HEK293T (cell line): ENCODE measurements at regions not wholly inside any gene's neighbourhood (a gene's known extent, or its start where the extent isn't known, plus 50 kb on each side); places are given as distances from the start of the nearest gene placed in this dataset.

ENCODE experiments used
- CTCF ChIA-PET: fragments of 350-600 bp; formaldehyde crosslinking; extraction: SDS; loops from one replicate; lab custom pipeline; 2021; ENCODE audit warnings: antibody characterized with exemption, inconsistent platforms; lab: Yijun Ruan, JAX
- POLR2A ChIA-PET: fragments of 350-600 bp; formaldehyde crosslinking; extraction: SDS; loops from one replicate; lab custom pipeline; 2020; ENCODE audit warnings: antibody characterized with exemption, inconsistent platforms; lab: Yijun Ruan, JAX
- DNase-seq: peaks from one replicate; pipeline ENCODE4 v3.0.0; 2012; ENCODE audit warnings: mixed read lengths; ENCODE audit errors: extremely low spot score
- ARNT ChIP-seq: fragments of 450-650 bp; IDR thresholded peaks from 2 replicates; pipeline ENCODE4 v1.6.1; 2017; ENCODE audit warnings: mild to moderate bottlenecking
- BHLHE40 ChIP-seq: fragments of 450-650 bp; IDR thresholded peaks from 2 replicates; pipeline ENCODE4 v1.6.1; 2016; ENCODE audit warnings: mild to moderate bottlenecking, moderate library complexity, borderline replicate concordance
- CTBP1 ChIP-seq: fragments of 450-650 bp; IDR thresholded peaks from 2 replicates; pipeline ENCODE4 v1.6.1; 2016; ENCODE audit warnings: borderline replicate concordance
- ELF4 ChIP-seq: fragments of 450-650 bp; IDR thresholded peaks from 2 replicates; pipeline ENCODE4 v1.6.1; 2017; ENCODE audit warnings: antibody characterized with exemption
- FOXA1 ChIP-seq: fragments of 450-650 bp; IDR thresholded peaks from 2 replicates; pipeline ENCODE4 v1.6.1; 2016; ENCODE audit warnings: mild to moderate bottlenecking
- FOXK2 ChIP-seq: fragments of 450-650 bp; IDR thresholded peaks from 2 replicates; pipeline ENCODE4 v1.6.1; 2016; ENCODE audit warnings: mild to moderate bottlenecking
- FOXM1 ChIP-seq: fragments of 450-650 bp; IDR thresholded peaks from 2 replicates; pipeline ENCODE4 v1.6.1; 2017; ENCODE audit warnings: mild to moderate bottlenecking, borderline replicate concordance
- HDGF ChIP-seq: fragments of 450-650 bp; IDR thresholded peaks from 2 replicates; pipeline ENCODE4 v1.6.1; 2017; ENCODE audit warnings: antibody characterized with exemption, borderline replicate concordance
- L3MBTL2 ChIP-seq: fragments of 450-650 bp; conservative IDR thresholded peaks from 2 replicates; pipeline ENCODE4 v1.6.1; 2016; ENCODE audit warnings: mild to moderate bottlenecking
- LEF1 ChIP-seq: fragments of 450-650 bp; IDR thresholded peaks from 2 replicates; pipeline ENCODE4 v1.6.1; 2017; ENCODE audit warnings: mild to moderate bottlenecking, borderline replicate concordance
- NFRKB ChIP-seq: fragments of 450-650 bp; IDR thresholded peaks from 2 replicates; pipeline ENCODE4 v1.6.1; 2016; ENCODE audit warnings: mild to moderate bottlenecking, moderate library complexity
- SP1 ChIP-seq: fragments of 450-650 bp; IDR thresholded peaks from 2 replicates; pipeline ENCODE4 v1.6.1; 2017
- SUZ12 ChIP-seq: fragments of 450-650 bp; IDR thresholded peaks from 2 replicates; pipeline ENCODE4 v1.6.1; 2016; ENCODE audit warnings: mild to moderate bottlenecking
- TARDBP ChIP-seq: fragments of 450-650 bp; IDR thresholded peaks from 2 replicates; pipeline ENCODE4 v1.6.1; 2016
- ZNF384 ChIP-seq: fragments of 450-650 bp; IDR thresholded peaks from 2 replicates; pipeline ENCODE4 v1.6.1; 2016
- TF ChIP-seq, protein P1 (sequence below): fragments of 450-650 bp; IDR thresholded peaks from 2 replicates; pipeline ENCODE4 v1.6.1; 2016

DNA sequence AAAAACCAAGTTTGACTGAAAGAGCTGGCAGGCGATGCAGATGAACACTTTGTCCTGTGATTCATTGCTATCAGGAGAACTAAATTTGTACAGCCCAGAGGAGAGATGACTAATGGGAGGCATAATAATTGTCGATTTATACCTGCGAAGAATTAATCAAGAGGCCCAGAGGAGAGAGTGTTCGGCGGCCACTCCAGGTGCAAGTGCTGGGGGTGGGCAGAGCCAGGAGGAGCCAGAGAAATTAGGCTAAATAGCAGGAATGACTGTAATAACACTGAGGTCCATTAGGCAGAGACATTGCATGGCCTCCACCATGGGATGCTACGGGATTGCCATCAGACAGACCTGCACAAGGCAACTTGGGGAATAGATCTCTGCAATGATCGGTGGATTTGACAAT is 107.7 kb upstream of the UQCRFS1 start:
- ChIA-PET CTCF (no interaction called here), POLR2A (no interaction called here)
- TF ChIP-seq ARNT (no peak), CTBP1 (no peak)
- no peak for DNase-seq

DNA sequence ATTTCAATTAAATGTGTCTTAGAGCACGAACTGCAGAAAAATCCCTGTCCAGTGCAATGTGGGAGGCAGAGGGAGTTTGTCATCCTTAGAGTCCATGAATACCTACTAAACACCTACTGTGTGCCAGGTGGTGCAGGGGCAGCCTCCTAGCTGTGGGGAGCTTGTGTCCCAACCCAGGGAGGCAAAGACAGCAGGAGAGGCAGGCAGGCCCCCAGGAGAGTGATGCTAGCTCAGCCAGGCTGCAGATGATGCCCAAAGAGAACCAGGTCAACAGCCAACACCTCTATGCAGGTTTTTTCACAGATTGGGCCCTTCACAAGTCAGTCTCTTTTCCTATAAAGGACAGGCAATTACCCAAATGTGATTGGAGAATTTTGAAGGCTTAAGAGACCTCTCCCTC is 108.2 kb upstream of the UQCRFS1 start:
- POLR2A ChIA-PET, result no interaction called here
- DNase-seq, result no peak
- CTCF ChIA-PET, result no interaction called here
- TF ChIP-seq TARDBP (no peak), BHLHE40 (no peak), ARNT (no peak), SP1 (no peak)

DNA sequence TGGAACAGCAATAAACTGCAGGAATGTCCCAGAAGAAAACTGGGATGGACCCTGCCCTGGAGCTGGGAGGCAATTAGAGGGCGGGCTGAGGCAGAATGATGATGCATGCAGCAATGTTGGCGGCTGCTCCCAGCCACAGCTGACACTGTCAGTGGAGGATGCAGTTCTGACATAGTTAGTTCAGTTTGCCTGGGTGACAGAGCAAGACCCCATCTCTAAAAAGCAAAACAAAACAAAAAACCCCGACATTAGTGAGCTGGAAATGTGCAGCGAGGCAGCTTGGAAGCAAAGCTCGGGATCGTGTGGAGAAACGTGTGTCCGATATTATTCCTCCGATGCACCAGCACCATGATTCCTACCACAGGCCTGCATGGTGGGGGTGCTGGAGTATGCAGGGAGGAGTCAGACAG is 110.1 kb upstream of the UQCRFS1 start:
- DNase-seq, result no peak
- TF ChIP-seq ZNF384, result no peak
- no peak for TF ChIP-seq ARNT
- no peak for TF ChIP-seq FOXK2
- TF ChIP-seq L3MBTL2, result no peak
- TF ChIP-seq NFRKB, result no peak
- TF ChIP-seq SP1, result no peak
- no peak for TF ChIP-seq LEF1
- no peak for TF ChIP-seq BHLHE40
- TF ChIP-seq SUZ12, result no peak
- no peak for TF ChIP-seq ELF4
- no peak for TF ChIP-seq CTBP1
- TF ChIP-seq FOXA1, result no peak
- no peak for TF ChIP-seq HDGF
- TF ChIP-seq TARDBP, result no peak
- no peak for TF ChIP-seq FOXM1
- TF ChIP-seq, protein P1, sequence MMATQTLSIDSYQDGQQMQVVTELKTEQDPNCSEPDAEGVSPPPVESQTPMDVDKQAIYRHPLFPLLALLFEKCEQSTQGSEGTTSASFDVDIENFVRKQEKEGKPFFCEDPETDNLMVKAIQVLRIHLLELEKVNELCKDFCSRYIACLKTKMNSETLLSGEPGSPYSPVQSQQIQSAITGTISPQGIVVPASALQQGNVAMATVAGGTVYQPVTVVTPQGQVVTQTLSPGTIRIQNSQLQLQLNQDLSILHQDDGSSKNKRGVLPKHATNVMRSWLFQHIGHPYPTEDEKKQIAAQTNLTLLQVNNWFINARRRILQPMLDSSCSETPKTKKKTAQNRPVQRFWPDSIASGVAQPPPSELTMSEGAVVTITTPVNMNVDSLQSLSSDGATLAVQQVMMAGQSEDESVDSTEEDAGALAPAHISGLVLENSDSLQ, result no peak
- POLR2A ChIA-PET, result interaction anchor here (1.6 kb wide), 1 partner anchor 283 kb away, joined by 4 read pairs; the partner anchor contains the start of gene POP4
- CTCF ChIA-PET, result interaction anchor here (0.7 kb wide), 1 partner anchor 244 kb away, joined by 6 read pairs; no protein-coding TSS in a partner anchor

DNA sequence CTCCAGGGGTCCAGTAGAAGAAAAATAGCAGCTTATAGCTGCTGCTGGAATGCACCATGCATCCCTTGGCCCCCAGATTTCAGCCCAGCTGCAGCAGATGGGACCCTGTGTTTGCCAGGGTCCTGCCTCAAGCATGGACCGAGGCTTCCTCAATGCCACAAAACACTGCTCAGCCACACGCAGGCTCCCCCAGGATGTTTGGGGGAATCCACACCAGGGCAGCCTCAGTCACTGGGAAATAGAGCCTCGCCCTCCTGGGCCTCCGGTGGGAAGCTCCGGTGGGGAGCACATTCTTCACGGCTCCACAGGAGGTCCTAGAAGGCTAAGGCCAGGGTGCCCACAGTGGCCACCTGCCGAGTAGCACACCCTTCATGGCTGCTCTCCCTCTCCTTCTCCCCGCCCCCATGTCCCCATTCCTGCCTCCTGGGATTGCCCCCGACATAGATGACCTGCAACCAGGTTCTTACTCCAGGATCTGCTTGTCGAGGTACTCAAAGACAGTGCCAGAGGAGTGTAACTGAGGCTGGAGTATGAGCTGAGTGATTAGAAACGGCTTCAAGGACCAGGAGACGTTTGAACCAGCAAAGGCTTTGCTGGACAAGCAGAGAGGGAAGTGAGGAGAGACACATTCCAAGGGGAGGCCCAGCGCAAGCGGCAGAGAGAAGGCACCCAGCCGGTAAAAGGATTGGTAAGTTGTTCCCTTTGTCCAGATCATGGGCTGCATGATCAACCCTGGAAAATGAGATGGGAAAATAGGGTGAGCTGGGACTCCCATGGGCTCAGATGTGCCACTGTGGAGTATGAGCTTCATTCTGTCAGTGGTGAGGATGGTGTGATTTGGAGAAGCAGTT is 110.7 kb upstream of the UQCRFS1 start:
- ChIA-PET CTCF (no interaction called here), POLR2A (interaction anchor here (1.6 kb wide), 1 partner anchor 283 kb away, joined by 4 read pairs; the partner anchor contains the start of gene POP4)
- TF ChIP-seq FOXK2, result no peak
- no peak for TF ChIP-seq ZNF384
- TF ChIP-seq ARNT, result no peak
- DNase-seq, result no peak

DNA sequence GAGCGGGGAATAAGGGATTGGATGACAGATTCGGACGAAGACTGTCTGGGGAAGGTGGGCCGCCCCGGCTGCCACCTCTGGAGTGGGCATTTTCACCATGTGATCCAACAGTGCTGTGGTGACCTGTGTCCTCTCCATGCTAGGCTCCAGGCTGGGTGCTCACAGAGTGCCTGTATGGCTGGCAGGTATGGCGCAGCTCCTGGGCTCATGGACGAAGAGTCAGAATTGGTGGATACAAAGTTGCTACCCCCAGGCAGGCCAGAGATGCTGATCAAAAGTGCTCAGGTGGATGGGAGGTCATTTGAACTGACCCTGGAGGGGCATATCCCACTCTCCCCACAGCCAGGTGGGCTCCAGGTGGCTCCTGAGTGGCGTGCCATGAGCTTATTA is 111.3 kb upstream of the UQCRFS1 start:
- TF ChIP-seq TARDBP (no peak), CTBP1 (no peak), ZNF384 (no peak), HDGF (no peak), FOXA1 (no peak), NFRKB (no peak), ELF4 (no peak), FOXK2 (no peak), BHLHE40 (no peak), ARNT (no peak), SUZ12 (no peak), FOXM1 (no peak), LEF1 (no peak), L3MBTL2 (no peak)
- DNase-seq, result no peak
- POLR2A ChIA-PET, result no interaction called here
- CTCF ChIA-PET, result no interaction called here

DNA sequence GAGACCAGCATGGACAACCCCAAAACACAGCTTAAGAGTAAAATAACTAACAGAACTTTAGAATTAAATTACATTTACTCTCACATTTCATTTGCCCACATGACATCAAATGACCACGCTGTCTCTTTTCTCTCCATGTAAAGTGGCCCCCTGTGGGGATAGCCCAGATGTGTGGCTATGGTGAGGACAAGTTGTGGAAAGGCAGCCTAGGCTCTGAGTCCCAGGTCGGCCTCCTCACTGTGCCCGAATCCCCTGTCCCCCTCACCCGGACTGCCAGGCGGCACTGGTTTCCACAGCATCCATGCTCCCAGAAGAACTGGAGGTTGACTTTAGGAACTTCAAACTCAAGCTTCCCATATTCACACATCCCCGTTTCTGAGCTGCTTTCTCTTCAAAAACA is 111.8 kb upstream of the UQCRFS1 start:
- CTCF ChIA-PET, result no interaction called here
- POLR2A ChIA-PET, result no interaction called here
- TF ChIP-seq SUZ12, result no peak
- DNase-seq, result no peak

DNA sequence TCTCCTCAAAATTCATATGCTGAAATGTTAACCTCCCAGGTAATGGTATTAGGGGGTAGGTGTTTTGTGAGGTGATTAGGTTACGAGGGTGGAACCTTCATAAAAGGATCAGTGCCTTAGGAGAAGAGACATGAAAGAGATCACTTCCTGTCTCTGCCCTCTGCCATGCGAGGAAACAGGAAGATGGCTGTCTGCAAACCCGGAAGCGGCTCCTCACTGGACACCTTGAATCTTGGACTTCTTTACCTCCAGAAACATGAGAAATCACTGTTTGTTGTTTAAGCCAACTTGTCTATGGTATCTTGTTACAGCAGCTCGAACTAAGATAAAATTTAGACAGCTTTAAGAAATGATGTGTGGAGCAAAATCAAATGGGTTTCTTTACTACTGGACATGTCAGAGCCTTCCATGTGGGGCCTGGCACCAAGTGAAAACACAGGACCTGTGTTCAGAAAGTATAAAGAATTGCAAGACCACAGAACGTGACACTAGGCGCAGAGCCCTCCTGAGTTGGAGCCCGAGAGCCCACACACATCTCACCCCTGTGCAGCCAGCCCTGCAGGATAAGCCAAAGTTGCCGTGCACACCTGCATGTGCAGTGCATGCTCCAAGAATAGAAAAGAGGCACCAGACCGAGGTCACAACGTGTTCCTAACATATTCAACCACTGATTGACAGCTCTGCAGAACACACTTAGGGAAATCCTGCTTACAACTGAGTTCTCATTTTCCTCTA is 112.5 kb upstream of the UQCRFS1 start:
- no peak for TF ChIP-seq SUZ12
- no peak for TF ChIP-seq ELF4
- no peak for TF ChIP-seq HDGF
- no peak for TF ChIP-seq NFRKB
- no peak for TF ChIP-seq LEF1
- TF ChIP-seq FOXA1, result no peak
- no peak for TF ChIP-seq SP1
- no peak for TF ChIP-seq CTBP1
- TF ChIP-seq BHLHE40, result no peak
- POLR2A ChIA-PET, result no interaction called here
- DNase-seq, result no peak
- CTCF ChIA-PET, result no interaction called here

DNA sequence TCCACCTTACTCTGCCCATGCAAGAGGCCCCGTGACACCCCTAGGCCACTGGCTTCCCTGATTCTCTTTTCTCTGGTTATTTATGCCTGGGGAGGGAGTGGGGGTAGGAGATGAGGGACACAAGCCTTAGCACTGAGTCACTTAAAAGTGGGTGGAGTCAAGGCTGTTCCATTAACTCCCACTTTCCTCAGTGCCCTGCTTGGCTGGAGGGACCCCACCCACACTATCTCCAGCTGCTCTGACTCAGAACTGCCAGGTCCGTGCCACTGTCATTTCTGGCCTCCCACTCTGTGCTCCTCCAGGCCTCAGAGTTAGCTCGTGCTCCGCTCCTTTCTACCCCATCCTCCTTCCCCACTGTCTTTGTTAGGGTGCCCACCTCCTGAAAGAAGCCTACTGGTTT is 113.4 kb upstream of the UQCRFS1 start:
- CTCF ChIA-PET, result no interaction called here

More for the DNA sequence above, 113.4 kb upstream of the UQCRFS1 start:
- TF ChIP-seq L3MBTL2, result no peak
- TF ChIP-seq SUZ12, result no peak
- TF ChIP-seq SP1, result no peak
- TF ChIP-seq ZNF384, result no peak
- TF ChIP-seq HDGF, result no peak
- TF ChIP-seq ARNT, result no peak
- POLR2A ChIA-PET, result no interaction called here
- DNase-seq, result no peak
